ENCODE measurements at regions not wholly inside any gene's neighbourhood (a gene's known extent, or its start where the extent isn't known, plus 50 kb on each side); places are given as distances from the start of the nearest gene placed in this dataset.

DNA sequence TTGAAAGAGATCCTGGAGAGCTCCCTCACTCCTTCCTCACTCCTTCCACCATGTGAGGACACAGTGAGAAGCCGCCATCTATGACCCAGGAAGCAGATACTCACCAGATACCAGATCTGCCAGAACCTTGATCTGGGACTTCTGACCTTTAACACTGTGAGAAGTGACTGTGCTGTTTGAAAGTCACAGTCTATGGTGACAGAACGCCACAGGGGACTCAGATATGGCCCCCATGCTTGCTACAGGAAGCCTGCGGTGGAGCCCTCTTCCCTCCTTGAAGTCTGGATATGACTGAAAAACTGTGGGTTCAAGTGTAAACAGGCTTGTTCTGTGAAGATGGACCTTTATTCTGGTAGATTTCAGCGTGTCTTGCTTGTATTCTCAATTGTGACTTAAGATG, 297.8 kb downstream of the KLF6 start:
- TF ChIP-seq, protein P1, sequence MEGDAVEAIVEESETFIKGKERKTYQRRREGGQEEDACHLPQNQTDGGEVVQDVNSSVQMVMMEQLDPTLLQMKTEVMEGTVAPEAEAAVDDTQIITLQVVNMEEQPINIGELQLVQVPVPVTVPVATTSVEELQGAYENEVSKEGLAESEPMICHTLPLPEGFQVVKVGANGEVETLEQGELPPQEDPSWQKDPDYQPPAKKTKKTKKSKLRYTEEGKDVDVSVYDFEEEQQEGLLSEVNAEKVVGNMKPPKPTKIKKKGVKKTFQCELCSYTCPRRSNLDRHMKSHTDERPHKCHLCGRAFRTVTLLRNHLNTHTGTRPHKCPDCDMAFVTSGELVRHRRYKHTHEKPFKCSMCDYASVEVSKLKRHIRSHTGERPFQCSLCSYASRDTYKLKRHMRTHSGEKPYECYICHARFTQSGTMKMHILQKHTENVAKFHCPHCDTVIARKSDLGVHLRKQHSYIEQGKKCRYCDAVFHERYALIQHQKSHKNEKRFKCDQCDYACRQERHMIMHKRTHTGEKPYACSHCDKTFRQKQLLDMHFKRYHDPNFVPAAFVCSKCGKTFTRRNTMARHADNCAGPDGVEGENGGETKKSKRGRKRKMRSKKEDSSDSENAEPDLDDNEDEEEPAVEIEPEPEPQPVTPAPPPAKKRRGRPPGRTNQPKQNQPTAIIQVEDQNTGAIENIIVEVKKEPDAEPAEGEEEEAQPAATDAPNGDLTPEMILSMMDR (IDR thresholded peaks at IDR 0.05) = no peak
- no peak for TF ChIP-seq POLR2A (IDR thresholded peaks at IDR 0.05)
